Effector memory CD4-positive, alpha-beta T cell (primary cell): ENCODE measurements at regions not wholly inside any gene's neighbourhood (a gene's known extent, or its start where the extent isn't known, plus 50 kb on each side); places are given as distances from the start of the nearest gene placed in this dataset.
"Not testable (repeated sequence)": the region's sequence is repeated elsewhere in the genome, so short reads cannot be mapped to it uniquely, and the experiment has no call there.

Experiments
- DNase-seq, 3 donors: peaks; one replicate each; pipeline ENCODE4 v3.0.0-alpha.2; 2020
- H3K27ac ChIP-seq: 2 replicates; pipeline ENCODE4 v1.7.0; 2013; ENCODE audit warnings: mild to moderate bottlenecking, low read length, moderate library complexity; ENCODE audit not compliant: insufficient read depth, poor library complexity, severe bottlenecking
- H3K27me3 ChIP-seq: replicated peaks from 2 replicates; pipeline ENCODE4 v1.7.0; 2013; ENCODE audit warnings: mild to moderate bottlenecking, low read length; ENCODE audit not compliant: insufficient read depth, control insufficient read depth, poor library complexity, severe bottlenecking
- H3K36me3 ChIP-seq: 2 replicates; pipeline ENCODE4 v1.7.0; 2013; ENCODE audit warnings: mild to moderate bottlenecking, low read length, moderate library complexity; ENCODE audit not compliant: control insufficient read depth, insufficient read depth
- H3K4me1 ChIP-seq: 2 replicates; pipeline ENCODE4 v1.7.0; 2013; ENCODE audit warnings: low read length, mild to moderate bottlenecking; ENCODE audit not compliant: control insufficient read depth, insufficient read depth, poor library complexity, severe bottlenecking
- H3K4me3 ChIP-seq: 2 replicates; pipeline ENCODE4 v1.7.0; 2013; ENCODE audit warnings: low read length, low read depth, mild to moderate bottlenecking; ENCODE audit not compliant: insufficient read depth, poor library complexity, severe bottlenecking
- H3K9me3 ChIP-seq: 2 replicates; pipeline ENCODE4 v1.7.0; 2013; ENCODE audit warnings: mild to moderate bottlenecking, low read length, moderate library complexity; ENCODE audit not compliant: control insufficient read depth

GRCh38 chr9:64370344-64370743 lies 914.7 kb downstream of the FOXD4L5 start:
- not testable (repeated sequence) for H3K36me3 ChIP-seq, H3K4me3 ChIP-seq, H3K4me1 ChIP-seq, H3K27me3 ChIP-seq, H3K27ac ChIP-seq, H3K9me3 ChIP-seq, DNase-seq

DNA sequence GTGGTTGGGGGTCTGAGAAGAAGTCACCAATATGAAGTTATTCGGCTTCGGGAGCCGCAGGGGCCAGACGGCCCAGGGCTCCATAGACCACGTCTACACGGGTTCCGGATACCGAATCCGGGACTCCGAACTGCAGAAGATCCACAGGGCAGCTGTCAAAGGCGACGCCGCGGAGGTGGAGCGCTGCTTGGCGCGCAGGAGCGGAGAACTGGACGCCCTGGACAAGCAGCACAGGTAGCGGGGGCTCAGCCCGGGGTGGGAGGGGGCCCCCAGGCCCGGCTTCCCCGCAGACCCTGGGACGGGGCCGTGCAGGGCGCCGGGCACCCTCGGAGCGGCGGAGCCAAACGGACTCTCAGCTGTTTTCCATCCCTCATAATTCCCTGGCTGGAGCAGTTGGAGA lies 915.4 kb downstream of the FOXD4L5 start:
- not testable (repeated sequence) for H3K27me3 ChIP-seq, H3K36me3 ChIP-seq, H3K27ac ChIP-seq, DNase-seq, H3K4me1 ChIP-seq, H3K4me3 ChIP-seq, H3K9me3 ChIP-seq

GRCh38 chr9:64369114-64369513 lies 915.9 kb downstream of the FOXD4L5 start:
- H3K4me1 ChIP-seq, H3K27me3 ChIP-seq, H3K27ac ChIP-seq, H3K36me3 ChIP-seq, H3K4me3 ChIP-seq, H3K9me3 ChIP-seq: not testable (repeated sequence)
- peak; percentile 12 to 47 (median 25) for DNase-seq

DNA sequence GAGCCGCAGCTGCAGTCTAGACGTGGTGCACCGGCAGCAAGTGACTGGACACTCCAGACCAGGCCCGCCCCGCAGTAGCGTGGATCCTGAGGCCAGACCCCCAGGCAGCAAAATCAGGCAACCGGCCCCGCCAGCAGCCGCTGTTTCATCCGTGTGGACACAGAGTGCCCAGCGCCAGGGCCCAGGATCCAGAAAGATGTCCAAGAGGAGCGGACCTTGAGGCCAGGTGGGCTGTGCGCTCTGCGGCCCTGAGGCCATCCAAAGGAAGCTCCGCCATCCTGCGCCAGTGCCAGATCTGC lies 916.4 kb downstream of the FOXD4L5 start:
- not testable (repeated sequence) for DNase-seq, H3K36me3 ChIP-seq, H3K4me1 ChIP-seq, H3K4me3 ChIP-seq, H3K27me3 ChIP-seq, H3K9me3 ChIP-seq, H3K27ac ChIP-seq

DNA sequence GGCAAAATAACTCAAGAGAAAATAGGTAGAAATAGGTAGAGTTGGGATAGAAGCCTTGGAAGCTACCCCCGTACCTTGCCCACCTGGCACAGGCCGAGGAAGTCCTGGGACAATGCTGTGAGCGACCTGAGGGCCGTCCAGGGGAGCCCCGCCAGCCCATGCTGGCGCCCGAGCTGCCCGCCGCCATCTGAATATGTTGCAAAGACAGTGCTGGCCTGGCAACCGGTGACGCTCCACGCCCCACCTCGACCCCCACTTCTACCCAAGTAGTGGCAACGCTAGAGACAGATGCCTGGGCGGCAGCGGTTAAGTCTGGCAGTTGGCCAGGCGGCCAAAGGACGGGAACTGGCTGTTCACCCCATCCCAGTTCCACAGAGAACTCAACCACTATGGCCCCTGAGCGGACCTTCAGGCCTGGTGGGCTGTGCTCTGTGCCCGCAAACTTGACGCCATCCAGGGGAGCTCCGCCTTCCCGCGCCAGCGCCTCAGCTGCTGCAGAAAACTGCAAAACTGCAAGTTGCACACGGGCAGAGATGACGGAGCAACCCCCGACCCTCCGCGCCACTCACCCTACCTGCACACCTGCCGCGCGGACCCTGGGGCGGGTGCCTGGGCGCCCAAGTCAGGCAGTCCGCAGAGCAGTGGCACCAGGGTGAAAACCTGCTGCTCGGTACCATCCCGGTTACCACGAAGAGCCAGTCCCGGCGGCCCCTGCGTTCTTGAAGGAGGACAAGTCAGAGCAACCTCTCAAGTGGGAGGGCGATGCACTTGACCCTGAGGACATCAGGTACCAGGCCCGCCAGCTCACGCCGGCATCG lies 917.0 kb downstream of the FOXD4L5 start:
- H3K4me1 ChIP-seq, H3K4me3 ChIP-seq, H3K36me3 ChIP-seq, H3K9me3 ChIP-seq, H3K27me3 ChIP-seq, DNase-seq, H3K27ac ChIP-seq: not testable (repeated sequence)
